ENCODE measurements at regions not wholly inside any gene's neighbourhood (a gene's known extent, or its start where the extent isn't known, plus 50 kb on each side); places are given as distances from the start of the nearest gene placed in this dataset.

GRCh38 chr11:8740129-8740528, 57.5 kb downstream of the RPL27A start:
- H3K36me3 ChIP-seq (ENCODE audit: control insufficient read depth, insufficient read depth, low read length), result no peaks in the 10 kb centered on the region
- H3K4me1 ChIP-seq, result no peaks in the 10 kb centered on the region
- no peaks in the 10 kb centered on the region for H3K27me3 ChIP-seq (ENCODE audit: control insufficient read depth, insufficient read depth, low read length)
- H3K4me2 ChIP-seq (ENCODE audit: low read length), result no peak overlapping the region
- H3K27ac ChIP-seq, result no peak overlapping the region
- no peak for TF ChIP-seq CTCF (IDR thresholded peaks at IDR 0.05)
- no peak overlapping the region for H2AFZ ChIP-seq
- H3K79me2 ChIP-seq, result no peaks in the 10 kb centered on the region
- H3K4me3 ChIP-seq (ENCODE audit: low read depth, low read length), result no peak overlapping the region
- H3K9ac ChIP-seq, result no peak overlapping the region
- no peaks in the 10 kb centered on the region for H3K9me3 ChIP-seq (ENCODE audit: control insufficient read depth, low read length)

DNA sequence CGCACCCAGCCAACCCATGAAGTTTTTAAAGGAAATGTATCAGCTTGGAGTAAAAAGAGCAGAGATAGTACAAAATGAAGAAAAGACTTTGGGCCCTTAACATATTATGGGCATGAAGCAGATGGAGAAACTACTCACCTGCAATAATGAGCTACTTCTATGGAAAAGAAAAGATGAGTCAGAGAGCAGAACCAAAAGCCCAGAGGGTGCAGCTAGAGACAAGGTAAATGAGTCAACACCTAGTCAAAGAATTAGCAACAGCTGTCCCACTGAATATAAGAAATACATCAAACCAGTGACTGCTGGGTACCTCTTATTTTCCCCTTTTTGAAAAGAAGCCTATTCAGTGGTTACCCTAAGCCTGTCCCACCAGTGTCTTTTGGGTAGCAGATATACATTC, 61.8 kb downstream of the RPL27A start:
- Histone ChIP-seq H3K79me2 (no peaks in the 10 kb centered on the region), H3K27me3 (ENCODE audit: control insufficient read depth, insufficient read depth, low read length) (no peaks in the 10 kb centered on the region), H3K4me2 (ENCODE audit: low read length) (no peak overlapping the region), H3K36me3 (ENCODE audit: control insufficient read depth, insufficient read depth, low read length) (no peaks in the 10 kb centered on the region), H3K4me3 (ENCODE audit: low read depth, low read length) (no peak overlapping the region), H2AFZ (no peak overlapping the region), H3K4me1 (no peaks in the 10 kb centered on the region), H3K9me3 (ENCODE audit: control insufficient read depth, low read length) (no peaks in the 10 kb centered on the region), H3K27ac (no peak overlapping the region), H3K9ac (no peak overlapping the region)
- TF ChIP-seq CTCF (IDR thresholded peaks at IDR 0.05), result no peak

GRCh38 chr11:8745431-8746253, 63.0 kb downstream of the RPL27A start:
- no peak overlapping the region for H2AFZ ChIP-seq
- H3K4me3 ChIP-seq (ENCODE audit: low read depth, low read length), result no peak overlapping the region
- H3K27ac ChIP-seq, result no peak overlapping the region
- no peak for TF ChIP-seq CTCF (IDR thresholded peaks at IDR 0.05)
- no peaks in the 10 kb centered on the region for H3K36me3 ChIP-seq (ENCODE audit: control insufficient read depth, insufficient read depth, low read length)
- no peaks in the 10 kb centered on the region for H3K9me3 ChIP-seq (ENCODE audit: control insufficient read depth, low read length)
- H3K4me1 ChIP-seq, result no peaks in the 10 kb centered on the region
- H3K4me2 ChIP-seq (ENCODE audit: low read length), result no peak overlapping the region
- H3K27me3 ChIP-seq (ENCODE audit: control insufficient read depth, insufficient read depth, low read length), result no peaks in the 10 kb centered on the region
- peaks cover 3% of the 10 kb centered on the region for H3K79me2 ChIP-seq
- H3K9ac ChIP-seq, result no peak overlapping the region

- H3K27ac ChIP-seq, result no peak overlapping the region
- H3K4me1 ChIP-seq, result no peaks in the 10 kb centered on the region
- H2AFZ ChIP-seq, result no peak overlapping the region
- H3K4me3 ChIP-seq (ENCODE audit: low read depth, low read length), result no peak overlapping the region
- H3K79me2 ChIP-seq, result peaks cover 3% of the 10 kb centered on the region
- no peaks in the 10 kb centered on the region for H3K27me3 ChIP-seq (ENCODE audit: control insufficient read depth, insufficient read depth, low read length)
- no peak overlapping the region for H3K4me2 ChIP-seq (ENCODE audit: low read length)
- H3K36me3 ChIP-seq (ENCODE audit: control insufficient read depth, insufficient read depth, low read length), result no peaks in the 10 kb centered on the region
- H3K9ac ChIP-seq, result no peak overlapping the region
- no peaks in the 10 kb centered on the region for H3K9me3 ChIP-seq (ENCODE audit: control insufficient read depth, low read length)
- TF ChIP-seq CTCF (IDR thresholded peaks at IDR 0.05), result no peak
Observed at GRCh38 chr11:8746331-8746974, 63.9 kb downstream of the RPL27A start.
